Activated CD8-positive, alpha-beta memory T cell treated with anti-CD3 and anti-CD28 coated beads for 36 hours (primary cell): ENCODE measurements at regions not wholly inside any gene's neighbourhood (a gene's known extent, or its start where the extent isn't known, plus 50 kb on each side); places are given as distances from the start of the nearest gene placed in this dataset.

Experiments used
- CTCF ChIA-PET: fragments of 350-600 bp; sonication (Branson Sonifier 250); formaldehyde crosslinking; loops from one replicate; lab custom pipeline; 2021; ENCODE audit warnings: antibody characterized with exemption; lab: Charles Lee
- POLR2A ChIA-PET: fragments of 350-600 bp; sonication (Branson Sonifier 250); formaldehyde crosslinking; loops from one replicate; lab custom pipeline; 2021; ENCODE audit warnings: antibody characterized with exemption; lab: Charles Lee

- POLR2A ChIA-PET: no interaction called here
- CTCF ChIA-PET: no interaction called here
Observed at GRCh38 chr9:126225611-126226609, 100.7 kb upstream of the MVB12B start.

GRCh38 chr9:126226991-126227936, 99.4 kb upstream of the MVB12B start:
- ChIA-PET CTCF (no interaction called here), POLR2A (no interaction called here)

GRCh38 chr9:126228111-126228780, 98.4 kb upstream of the MVB12B start:
- CTCF ChIA-PET: interaction anchor here (0.7 kb wide), 1 partner anchor 667 kb away, joined by 3 read pairs; no protein-coding TSS in a partner anchor
- POLR2A ChIA-PET: no interaction called here

GRCh38 chr9:126228781-126229444, 97.7 kb upstream of the MVB12B start:
- CTCF ChIA-PET: interaction anchor here (1.7 kb wide), 1 partner anchor 821 kb away, joined by 5 read pairs; no protein-coding TSS in a partner anchor
- POLR2A ChIA-PET: no interaction called here

- ChIA-PET CTCF (interaction anchor here (1.0 to 1.7 kb wide), 2 partner anchors 817 to 822 kb away, joined by 4 to 5 read pairs; no protein-coding TSS in a partner anchor), POLR2A (no interaction called here)
Observed at GRCh38 chr9:126229501-126229900, 97.1 kb upstream of the MVB12B start.

- ChIA-PET POLR2A (no interaction called here), CTCF (interaction anchor here (1.7 kb wide), 1 partner anchor 823 kb away, joined by 5 read pairs; no protein-coding TSS in a partner anchor)
Observed at GRCh38 chr9:126230692-126231091, 95.9 kb upstream of the MVB12B start.

- POLR2A ChIA-PET: no interaction called here
- CTCF ChIA-PET: no interaction called here
Observed at GRCh38 chr9:126232461-126232860, 94.2 kb upstream of the MVB12B start.

- ChIA-PET POLR2A (no interaction called here), CTCF (no interaction called here)
Observed at GRCh38 chr9:126233175-126233574, 93.5 kb upstream of the MVB12B start.

GRCh38 chr9:126233913-126234525, 92.6 kb upstream of the MVB12B start:
- POLR2A ChIA-PET: no interaction called here
- CTCF ChIA-PET: no interaction called here

- CTCF ChIA-PET: no interaction called here
- POLR2A ChIA-PET: no interaction called here
Observed at GRCh38 chr9:126234681-126235335, 91.8 kb upstream of the MVB12B start.

GRCh38 chr9:126235336-126236243, 91.0 kb upstream of the MVB12B start:
- ChIA-PET CTCF (no interaction called here), POLR2A (no interaction called here)

GRCh38 chr9:126236273-126236672, 90.4 kb upstream of the MVB12B start:
- CTCF ChIA-PET: no interaction called here
- POLR2A ChIA-PET: no interaction called here

GRCh38 chr9:126238415-126238814, 88.2 kb upstream of the MVB12B start:
- ChIA-PET CTCF (interaction anchor here (1.0 kb wide), 1 partner anchor 55 kb away, joined by 5 read pairs; no protein-coding TSS in a partner anchor), POLR2A (no interaction called here)

- POLR2A ChIA-PET: no interaction called here
Observed at GRCh38 chr9:126239515-126239914, 87.1 kb upstream of the MVB12B start.

GRCh38 chr9:126240835-126241234, 85.8 kb upstream of the MVB12B start:
- ChIA-PET POLR2A (no interaction called here), CTCF (no interaction called here)

More at GRCh38 chr9:126239515-126239914, 87.1 kb upstream of the MVB12B start:
- CTCF ChIA-PET: interaction anchor here (1.0 kb wide), 1 partner anchor 53 kb away, joined by 5 read pairs; no protein-coding TSS in a partner anchor

- ChIA-PET POLR2A (no interaction called here), CTCF (interaction anchor here (0.5 kb wide), 1 partner anchor 192 kb away, joined by 3 read pairs; no protein-coding TSS in a partner anchor)
Observed at GRCh38 chr9:126248680-126249079, 77.9 kb upstream of the MVB12B start.
